ENCODE measurements at regions not wholly inside any gene's neighbourhood (a gene's known extent, or its start where the extent isn't known, plus 50 kb on each side); places are given as distances from the start of the nearest gene placed in this dataset.
A peak's percentile ranks its signal among the peaks of the same experiment; 100 is the strongest.

GRCh38 chr6:21537637-21538036 lies 55.9 kb upstream of the SOX4 start:
- Histone ChIP-seq H3K27ac (no peak overlapping the region), H3K9me3 (ENCODE audit: low read depth) (no peaks in the 10 kb centered on the region), H3K4me1 (ENCODE audit: low read depth) (peaks cover 14% of the 10 kb centered on the region), H3K4me3 (no peak overlapping the region), H3K27me3 (no peaks in the 10 kb centered on the region), H3K36me3 (no peaks in the 10 kb centered on the region)
- TF ChIP-seq CTCF (IDR thresholded peaks at IDR 0.05; ENCODE audit: low read depth, low read length), result no peak
- no peak for DNase-seq (ENCODE audit: low read depth in 1 of 2, low spot score in 1 of 2)

- Histone ChIP-seq H3K4me3 (no peak overlapping the region), H3K27me3 (no peaks in the 10 kb centered on the region), H3K9me3 (ENCODE audit: low read depth) (no peaks in the 10 kb centered on the region), H3K36me3 (no peaks in the 10 kb centered on the region), H3K4me1 (ENCODE audit: low read depth) (peaks cover 14% of the 10 kb centered on the region), H3K27ac (no peak overlapping the region)
- TF ChIP-seq CTCF (IDR thresholded peaks at IDR 0.05; ENCODE audit: low read depth, low read length), result no peak
- DNase-seq (ENCODE audit: low read depth in 1 of 2, low spot score in 1 of 2), result peak in 1 of 2 donors; percentile 21
Observed at GRCh38 chr6:21538186-21538798, 55.3 kb upstream of the SOX4 start.

- Histone ChIP-seq H3K36me3 (no peaks in the 10 kb centered on the region), H3K4me3 (no peak overlapping the region), H3K27me3 (no peaks in the 10 kb centered on the region), H3K27ac (no peak overlapping the region), H3K4me1 (ENCODE audit: low read depth) (peaks cover 8% of the 10 kb centered on the region), H3K9me3 (ENCODE audit: low read depth) (no peaks in the 10 kb centered on the region)
- no peak for TF ChIP-seq CTCF (IDR thresholded peaks at IDR 0.05; ENCODE audit: low read depth, low read length)
- DNase-seq (ENCODE audit: low read depth in 1 of 2, low spot score in 1 of 2), result peak in 1 of 2 donors; percentile 14
Observed at GRCh38 chr6:21539621-21540100, 53.9 kb upstream of the SOX4 start.

Measured in cardiac muscle cell (in vitro differentiated cells and primary cell).